Endothelial cell of umbilical vein (primary cell): ENCODE measurements at regions not wholly inside any gene's neighbourhood (a gene's known extent, or its start where the extent isn't known, plus 50 kb on each side); places are given as distances from the start of the nearest gene placed in this dataset.

ENCODE experiments used
- BruUV-seq: library from RNA; stranded (reverse); fragments of 400-500 nt; replicated peaks from 2 replicates; lab custom pipeline; 2021; lab: Mats Ljungman, UMichigan
- CTCF ChIA-PET: fragments of 300-600, 350-600 bp; sonication (Branson Sonifier 250); formaldehyde crosslinking; loops from one replicate; lab custom pipeline; 2021; ENCODE audit warnings: antibody characterized with exemption, inconsistent platforms; lab: Charles Lee
- POLR2A ChIA-PET: fragments of 300-600, 350-600 bp; sonication (Branson Sonifier 250); formaldehyde crosslinking; loops from one replicate; lab custom pipeline; 2021; ENCODE audit warnings: antibody characterized with exemption, inconsistent platforms; lab: Charles Lee
- DNase-seq: peaks from one replicate; pipeline ENCODE4 v3.0.0-alpha.2; 2011; ENCODE audit warnings: low read depth, low spot score
- FAIRE-seq: peaks from 2 replicates; lab custom pipeline; 2011; peaks lifted over from hg19 to GRCh38; lab: Jason Lieb, UNC
- H2AFZ ChIP-seq: 2 replicates; pipeline ENCODE4 v1.6.0; 2012; ENCODE audit warnings: low read depth, low read length, control low read depth, inconsistent platforms
- H3K27ac ChIP-seq: 2 replicates; pipeline ENCODE4 v1.5.1; 2011; ENCODE audit warnings: low read depth, mild to moderate bottlenecking, control low read depth, low read length, moderate library complexity; ENCODE audit not compliant: insufficient read depth
- H3K27me3 ChIP-seq, 2 experiments: 2 replicates each; pipeline versions ENCODE4 v1.6.0 to v1.6.1; 2011; ENCODE audit warnings: low read length in 2 of 2, mixed read lengths in 1 of 2; ENCODE audit not compliant: control insufficient read depth in 2 of 2, insufficient read depth in 2 of 2
- H3K36me3 ChIP-seq, 2 experiments: 2 replicates in 1 of 2; 3 replicates in 1 of 2; pipeline ENCODE4 v1.5.1; 2011; ENCODE audit warnings: low read length in 2 of 2, mild to moderate bottlenecking in 1 of 2, moderate library complexity in 1 of 2; ENCODE audit not compliant: control insufficient read depth in 2 of 2, insufficient read depth in 2 of 2; ENCODE audit errors: extremely low read depth in 1 of 2
- H3K4me1 ChIP-seq: 3 replicates; pipeline ENCODE4 v1.5.1; 2011; ENCODE audit warnings: mild to moderate bottlenecking, low read length; ENCODE audit not compliant: control insufficient read depth, insufficient read depth; ENCODE audit errors: extremely low read depth
- H3K4me2 ChIP-seq: 2 replicates; pipeline ENCODE4 v1.6.1; 2011; ENCODE audit warnings: low read length, control low read depth, mixed read lengths; ENCODE audit not compliant: insufficient read depth
- H3K4me3 ChIP-seq, 3 experiments: fragments of 200-600 bp in 1 of 3; sonication (generic), shearing (Covaris generic) in 1 of 3; replicated peaks in 1 of 3; 2 replicates each; pipeline ENCODE4 v1.5.1; 2011 to 2016; ENCODE audit warnings: control low read depth in 3 of 3, low read length in 3 of 3, mild to moderate bottlenecking in 2 of 3, inconsistent platforms in 1 of 3, low read depth in 1 of 3, moderate library complexity in 1 of 3; ENCODE audit not compliant: insufficient read depth in 1 of 3
- H3K79me2 ChIP-seq: 2 replicates; pipeline ENCODE4 v1.6.0; 2012; ENCODE audit warnings: low read length, inconsistent platforms; ENCODE audit not compliant: control insufficient read depth, insufficient read depth
- H3K9ac ChIP-seq: replicated peaks from 2 replicates; pipeline ENCODE3; 2011; ENCODE audit warnings: low read length, control low read depth; ENCODE audit not compliant: insufficient read depth; ENCODE audit errors: extremely low read depth
- H3K9me1 ChIP-seq: replicated peaks from 3 replicates; pipeline ENCODE4 v1.6.0; 2011; ENCODE audit warnings: mild to moderate bottlenecking, low read length; ENCODE audit not compliant: control insufficient read depth, insufficient read depth; ENCODE audit errors: extremely low read depth
- H3K9me3 ChIP-seq: replicated peaks from 2 replicates; pipeline ENCODE4 v1.5.1; 2012; ENCODE audit warnings: low read length, inconsistent platforms; ENCODE audit not compliant: control insufficient read depth, insufficient read depth
- H4K20me1 ChIP-seq: replicated peaks from 2 replicates; pipeline ENCODE3; 2011; ENCODE audit warnings: mild to moderate bottlenecking, low read length; ENCODE audit not compliant: control insufficient read depth, insufficient read depth; ENCODE audit errors: extremely low read depth
- CTCF ChIP-seq, 2 donors: IDR thresholded peaks; 1 replicate in 1 of 2; 2 replicates in 1 of 2; pipeline ENCODE4 v1.5.1; 2011; ENCODE audit warnings: low read length in 2 of 2, mild to moderate bottlenecking in 2 of 2, moderate library complexity in 2 of 2, control low read depth in 1 of 2, inconsistent platforms in 1 of 2, low read depth in 1 of 2; ENCODE audit not compliant: insufficient read depth in 1 of 2; ENCODE audit errors: extremely low read depth in 1 of 2
- EZH2 ChIP-seq: IDR thresholded peaks from 2 replicates; pipeline ENCODE4 v1.6.1; 2012; ENCODE audit warnings: borderline replicate concordance, low read depth, mild to moderate bottlenecking, moderate library complexity, low read length, inconsistent platforms; ENCODE audit not compliant: severe bottlenecking
- FOS ChIP-seq: IDR thresholded peaks from 2 replicates; pipeline ENCODE4 v1.6.1; 2011; ENCODE audit warnings: mild to moderate bottlenecking, low read length, moderate library complexity, borderline replicate concordance; ENCODE audit not compliant: insufficient read depth
- GATA2 ChIP-seq: IDR thresholded peaks from 2 replicates; pipeline ENCODE4 v1.7.0; 2011; ENCODE audit warnings: low read depth, mild to moderate bottlenecking, moderate library complexity, mixed read lengths, low read length; ENCODE audit not compliant: insufficient read length, insufficient read depth
- JUN ChIP-seq: IDR thresholded peaks from 2 replicates; pipeline ENCODE4 v1.6.1; 2011; ENCODE audit warnings: borderline replicate concordance, low read depth; ENCODE audit not compliant: insufficient read length, insufficient read depth
- MAX ChIP-seq: IDR thresholded peaks from 2 replicates; pipeline ENCODE4 v1.6.1; 2011; ENCODE audit not compliant: insufficient read depth, insufficient read length
- MYC ChIP-seq: IDR thresholded peaks from one replicate; pipeline ENCODE4 v1.6.1; 2011; ENCODE audit warnings: mild to moderate bottlenecking, low read depth, low read length
- POLR2A ChIP-seq: IDR thresholded peaks from 2 replicates; pipeline ENCODE4 v1.6.1; 2012; ENCODE audit warnings: low read depth, mild to moderate bottlenecking, control low read depth, low read length
- POLR2AphosphoS5 ChIP-seq: IDR thresholded peaks from 2 replicates; pipeline ENCODE4 v1.6.1; 2012; ENCODE audit warnings: low read depth, mild to moderate bottlenecking, control low read depth, low read length, moderate library complexity; ENCODE audit not compliant: insufficient read depth
- dilution Hi-C: fragments of 300-500 bp; cut with MboI; formaldehyde crosslinking; loops from one replicate; pipeline ENCODE4 v1.15.0; 2019; ENCODE audit warnings: low sequenced_read_pairs; ENCODE audit not compliant: extremely low pct_ligation_motif_present
- intact Hi-C: fragments of 100-400 bp; cut with micrococcal nuclease; formaldehyde crosslinking; loops from one replicate; pipeline ENCODE4 v1.10.0; 2022

GRCh38 chr1:197842646-197843045 is 59.8 kb upstream of the C1orf53 start:
- Histone ChIP-seq H4K20me1 (no peaks in the 10 kb centered on the region), H3K4me2 (no peak overlapping the region), H3K9ac (no peak overlapping the region), H3K36me3 (no peaks in the 10 kb centered on the region), H3K4me1 (peaks cover 13% of the 10 kb centered on the region), H3K9me3 (no peaks in the 10 kb centered on the region), H3K27me3 (no peaks in the 10 kb centered on the region), H3K27ac (no peak overlapping the region), H2AFZ (no peak overlapping the region), H3K79me2 (no peaks in the 10 kb centered on the region), H3K9me1 (no peaks in the 10 kb centered on the region), H3K4me3 (no peak overlapping the region)
- POLR2A ChIA-PET = no interaction called here
- TF ChIP-seq MYC = no peak
- no peak for TF ChIP-seq FOS
- TF ChIP-seq EZH2 = no peak
- no peak for TF ChIP-seq CTCF (IDR thresholded peaks at IDR 0.05; ENCODE audit: extremely low read depth in 1 of 2, insufficient read depth in 1 of 2, low read depth in 1 of 2, low read length in 2 of 2)
- no peak for TF ChIP-seq GATA2
- intact Hi-C loops = no loop called here
- CTCF ChIA-PET = interaction anchor here (1.4 kb wide), 1 partner anchor 53 kb away, joined by 3 read pairs; no protein-coding TSS in a partner anchor
- FAIRE-seq = no peak
- dilution Hi-C loops = no loop called here
- BruUV-seq = no TSS peak
- no peak for DNase-seq

GRCh38 chr1:197841883-197842553 is 60.4 kb upstream of the C1orf53 start:
- Histone ChIP-seq H3K27me3 (no peaks in the 10 kb centered on the region), H3K4me3 (no peak overlapping the region), H3K79me2 (no peaks in the 10 kb centered on the region), H3K4me1 (peaks cover 13% of the 10 kb centered on the region), H3K36me3 (no peaks in the 10 kb centered on the region), H2AFZ (peak overlapping the region; percentile 63), H3K9ac (no peak overlapping the region), H3K9me3 (no peaks in the 10 kb centered on the region), H3K9me1 (no peaks in the 10 kb centered on the region), H3K4me2 (no peak overlapping the region), H4K20me1 (no peaks in the 10 kb centered on the region), H3K27ac (no peak overlapping the region)
- intact Hi-C loops (no loop called here), dilution Hi-C loops (no loop called here)
- ChIA-PET CTCF (interaction anchor here (1.4 kb wide), 1 partner anchor 52 kb away, joined by 3 read pairs; no protein-coding TSS in a partner anchor), POLR2A (no interaction called here)
- FAIRE-seq (no peak), DNase-seq (no peak)
- TF ChIP-seq MYC (no peak), FOS (no peak), POLR2A (no peak), EZH2 (no peak), POLR2AphosphoS5 (no peak), GATA2 (no peak), JUN (no peak), CTCF (IDR thresholded peaks at IDR 0.05; ENCODE audit: extremely low read depth in 1 of 2, insufficient read depth in 1 of 2, low read depth in 1 of 2, low read length in 2 of 2) (no peak), MAX (no peak)
- BruUV-seq = no TSS peak
